Astrocyte of the hippocampus (primary cell): ENCODE measurements at regions not wholly inside any gene's neighbourhood (a gene's known extent, or its start where the extent isn't known, plus 50 kb on each side); places are given as distances from the start of the nearest gene placed in this dataset.

Experiments used
- DNase-seq: peaks from one replicate; pipeline ENCODE4 v3.0.0; 2011; ENCODE audit warnings: low read depth, low spot score

GRCh38 chr4:149928507-149928906 lies 112.9 kb upstream of the IQCM start:
- DNase-seq = no peak

DNA sequence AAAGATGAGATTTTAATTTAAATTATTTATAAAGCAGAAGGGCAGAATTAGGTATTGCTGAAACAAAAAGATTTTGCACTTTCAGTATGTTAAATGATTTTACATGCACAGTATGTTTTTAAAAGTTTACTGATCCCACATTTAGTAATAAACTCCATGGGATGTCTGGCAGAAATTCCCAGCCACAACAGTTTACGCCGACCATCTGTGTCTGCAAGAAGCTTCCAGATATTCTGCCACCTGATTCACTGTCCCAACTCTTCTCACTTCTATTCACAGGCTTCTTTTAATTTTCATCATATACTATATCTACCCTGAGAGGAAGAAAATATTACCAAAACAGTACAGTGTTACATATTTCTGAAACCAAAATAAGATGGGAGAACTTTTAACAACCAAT lies 115.8 kb upstream of the IQCM start:
- no peak for DNase-seq

GRCh38 chr4:149932188-149932587 lies 116.5 kb upstream of the IQCM start:
- DNase-seq = no peak

DNA sequence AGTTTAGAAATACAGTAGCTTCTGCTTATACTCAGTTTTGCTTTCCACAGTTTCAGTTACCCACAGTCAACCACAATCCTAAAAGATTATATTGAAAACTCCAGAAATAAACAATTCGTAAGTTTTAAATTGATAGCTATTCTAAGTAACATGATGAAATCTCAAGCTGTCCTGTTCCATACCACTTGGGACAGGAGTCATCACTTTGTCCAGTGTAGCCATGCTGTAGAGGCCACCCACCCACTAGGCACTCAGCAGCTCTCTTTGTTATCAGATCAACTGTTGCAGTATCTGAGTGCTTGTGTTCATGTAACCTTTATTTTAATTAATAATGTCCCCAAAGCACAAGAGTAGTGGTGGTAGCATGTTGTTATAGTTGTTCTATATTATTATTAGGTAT lies 117.5 kb upstream of the IQCM start:
- no peak for DNase-seq

- peak; percentile 39 for DNase-seq
Observed at GRCh38 chr4:149933883-149934282, 118.2 kb upstream of the IQCM start.

DNA sequence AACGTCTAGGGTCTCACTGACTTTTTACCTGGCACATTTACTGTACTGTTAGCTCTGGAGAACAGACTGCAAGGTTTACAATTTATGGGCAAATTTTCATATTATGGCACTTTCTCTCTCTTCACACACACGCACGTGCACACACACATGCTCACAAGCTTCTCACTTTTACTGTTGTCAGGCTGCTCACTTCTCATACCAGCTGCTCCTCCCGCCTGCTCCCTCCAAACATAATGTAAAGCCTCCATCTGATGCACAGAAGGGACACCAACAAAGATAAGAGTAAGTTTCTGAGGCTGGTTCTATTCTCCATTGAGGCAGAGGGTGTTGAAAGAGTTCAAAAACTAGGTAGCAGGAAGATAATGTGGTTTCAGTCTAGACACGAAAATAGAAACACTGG lies 128.9 kb upstream of the DCLK2 start:
- DNase-seq = no peak

DNA sequence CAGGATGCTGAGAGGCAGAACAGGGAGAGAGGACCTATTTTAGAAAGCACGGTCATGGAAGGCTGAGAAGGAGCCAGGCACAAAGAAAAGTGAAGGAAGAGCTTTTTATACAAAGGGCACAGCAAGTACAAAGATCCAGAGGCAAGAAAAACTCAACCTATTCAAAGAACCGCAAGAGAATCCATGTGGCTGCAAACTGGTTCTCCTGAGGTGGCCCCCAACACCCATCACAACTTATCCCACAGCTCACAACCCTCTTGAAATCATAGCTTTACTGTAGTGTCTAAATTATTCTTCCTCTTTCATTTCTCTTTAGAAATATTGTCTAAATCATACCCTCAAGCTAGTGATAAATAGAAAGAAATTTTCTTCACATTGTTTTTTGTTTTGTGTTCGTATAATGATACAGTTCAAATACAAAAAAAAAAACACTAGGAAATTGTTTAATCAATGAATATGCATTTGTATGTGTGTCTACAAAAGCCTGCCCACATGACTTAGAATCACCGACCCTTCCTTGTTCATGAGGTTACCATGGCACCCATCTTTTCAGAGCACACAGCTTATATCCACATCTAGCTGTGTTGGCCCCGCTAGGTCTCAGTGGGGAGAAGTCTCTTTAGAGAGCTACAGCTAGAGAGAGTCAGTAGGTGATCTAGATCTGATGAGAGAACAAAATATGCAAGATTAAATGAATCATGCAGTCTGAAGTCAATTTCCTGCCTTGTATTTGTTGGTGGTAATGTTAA lies 126.9 kb upstream of the DCLK2 start:
- DNase-seq = no peak

DNA sequence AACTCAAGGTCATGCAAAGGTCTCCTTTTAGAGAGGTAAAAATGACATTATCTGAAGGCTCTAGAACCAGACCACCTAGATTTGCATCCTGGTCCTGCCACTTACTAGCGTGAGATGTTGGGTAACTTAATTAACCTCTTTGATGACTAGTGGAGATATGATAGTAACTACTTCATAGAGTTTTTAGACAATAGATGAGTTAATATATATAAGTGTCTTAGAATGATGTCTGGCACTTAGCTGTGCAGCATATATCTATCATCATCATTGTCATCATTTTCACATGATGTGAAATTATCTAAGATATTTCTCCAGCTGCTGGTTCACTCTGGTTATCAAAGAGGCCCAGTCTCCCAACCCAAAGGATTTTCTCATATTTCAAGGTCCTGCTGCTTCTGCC lies 126.1 kb upstream of the DCLK2 start:
- DNase-seq = no peak

DNA sequence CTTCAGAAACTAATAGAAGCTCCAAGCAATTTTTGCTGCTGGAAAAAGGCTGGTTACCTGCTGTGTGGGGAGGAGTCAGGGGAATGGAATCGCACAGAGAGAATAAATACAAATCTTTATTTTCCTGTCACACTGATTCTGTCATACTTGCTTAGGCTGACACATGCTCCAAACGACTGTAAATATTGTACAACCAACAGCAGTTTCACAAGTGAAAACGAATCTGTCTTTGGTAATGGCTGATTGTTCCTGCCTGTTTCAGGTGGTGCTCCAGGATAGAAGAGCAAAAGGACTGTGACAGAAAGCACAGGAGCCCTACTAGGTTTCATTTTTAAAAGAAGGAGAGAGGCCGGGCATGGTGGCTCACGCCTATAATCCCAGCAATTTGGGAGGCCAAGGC lies 125.5 kb upstream of the DCLK2 start:
- DNase-seq = no peak

DNA sequence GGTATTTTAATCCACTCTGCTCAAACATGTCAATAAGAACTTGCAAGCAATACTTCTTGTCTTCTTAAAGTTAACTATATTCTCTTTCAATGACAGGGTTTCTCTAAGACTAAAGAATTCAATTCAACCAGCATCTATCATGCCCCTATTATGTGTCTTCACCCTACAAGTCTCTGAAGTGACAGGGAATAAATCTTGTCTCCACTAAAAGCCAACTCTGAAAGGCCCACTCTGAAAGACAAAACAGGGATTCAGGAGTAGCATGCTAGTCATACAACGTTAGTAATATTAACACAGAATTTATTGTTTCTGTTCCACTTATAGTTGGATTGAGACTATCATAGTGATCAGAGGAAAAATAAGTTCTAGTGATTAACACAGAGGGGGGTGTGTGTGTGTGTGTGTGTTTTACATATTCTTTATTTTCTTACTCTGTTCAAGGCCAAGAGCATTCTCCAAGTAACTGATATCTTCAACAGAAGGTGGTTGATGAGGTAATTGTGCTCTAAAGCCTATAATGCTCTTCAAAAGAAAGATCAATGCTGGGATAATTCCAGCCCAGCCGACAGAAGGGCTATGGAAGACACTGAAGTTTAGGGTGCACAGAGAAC lies 122.4 kb upstream of the DCLK2 start:
- no peak for DNase-seq

DNA sequence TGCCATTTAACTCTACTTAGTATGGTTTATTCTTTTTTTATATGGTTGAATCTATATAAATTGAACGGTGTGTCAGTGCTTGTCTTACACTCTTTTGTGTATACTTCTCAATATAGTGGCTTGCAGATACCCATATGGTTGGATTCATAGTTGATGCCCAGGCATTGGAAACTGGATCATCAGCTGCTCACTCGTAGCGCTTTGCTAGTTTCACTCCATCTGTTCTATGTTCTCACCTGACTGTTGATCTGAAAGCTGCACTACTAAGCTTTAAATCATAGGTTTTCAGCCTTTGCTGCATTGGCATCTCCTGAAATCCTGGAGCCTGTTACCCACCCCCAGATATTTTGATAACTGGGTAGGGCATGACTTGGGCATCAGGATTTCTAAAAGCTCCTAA lies 121.6 kb upstream of the DCLK2 start:
- no peak for DNase-seq

DNA sequence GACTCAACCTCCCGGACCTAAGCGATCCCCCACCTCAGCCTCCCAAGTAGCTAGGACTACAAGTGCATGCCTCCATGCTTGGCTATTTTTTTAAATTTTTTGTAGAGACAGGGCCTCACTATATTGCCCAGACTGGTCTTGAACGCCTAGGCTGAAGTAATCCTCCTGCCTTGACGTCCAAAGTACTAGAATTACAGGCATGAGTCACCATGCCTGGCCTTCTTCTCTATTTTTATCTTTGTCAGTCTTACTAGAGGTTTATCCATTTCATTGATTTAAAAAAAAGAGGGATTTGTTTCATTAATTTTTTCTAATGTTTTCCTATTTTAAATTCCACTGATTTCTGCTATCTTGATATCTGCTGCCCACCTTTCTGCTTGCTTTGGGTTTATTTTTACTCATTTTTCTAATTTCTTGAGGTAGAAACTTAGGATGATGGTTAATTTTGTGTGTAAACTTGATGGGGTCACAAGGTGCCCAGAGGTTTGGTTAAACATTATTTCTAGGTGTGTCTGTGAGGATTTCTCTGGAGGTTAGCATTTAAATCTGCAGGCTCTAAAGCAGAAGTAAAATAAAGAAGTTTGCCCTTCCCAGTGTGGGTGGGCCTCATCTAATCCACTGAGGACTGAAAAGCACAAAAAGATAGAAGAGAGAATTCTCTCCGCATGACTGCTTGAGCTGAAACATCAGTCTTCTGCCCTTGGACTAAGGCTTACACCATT lies 116.2 kb upstream of the DCLK2 start:
- peak; percentile 22 for DNase-seq

DNA sequence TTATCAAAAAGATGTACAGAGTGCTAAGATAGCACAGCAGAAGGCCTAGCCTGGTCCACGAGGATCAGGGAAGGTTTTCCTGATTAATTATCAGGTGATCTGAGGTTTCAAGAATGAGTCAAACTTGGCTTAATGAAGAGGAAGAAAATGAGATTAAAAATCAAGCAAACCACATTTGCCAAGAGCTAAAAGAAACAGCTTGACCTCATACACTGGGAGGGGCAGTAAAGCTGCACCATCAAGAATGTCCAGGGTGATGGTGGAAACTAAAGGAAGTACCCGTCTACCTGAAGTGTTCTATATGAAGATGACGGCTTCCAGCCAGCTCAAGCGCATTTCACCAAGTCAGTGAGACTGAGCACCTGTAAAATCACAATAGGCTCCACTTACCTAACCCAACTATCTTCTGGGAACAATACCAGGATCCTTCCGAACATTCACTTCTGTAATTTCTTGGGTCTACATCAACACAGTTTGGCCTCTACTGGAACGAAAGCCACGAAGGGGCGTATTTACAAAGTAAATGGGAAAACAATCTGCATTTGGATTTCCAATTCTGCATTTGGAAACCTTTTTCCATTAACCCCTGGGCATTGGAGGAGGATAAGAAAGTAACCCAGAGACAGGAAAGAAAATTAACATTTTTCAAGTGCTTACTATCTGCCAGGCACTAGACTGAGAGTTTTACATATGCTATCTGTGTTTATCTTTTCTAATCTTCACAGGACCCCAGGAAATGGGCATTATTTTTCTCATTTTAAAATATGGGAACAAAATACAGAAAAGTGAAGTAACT lies 114.0 kb upstream of the DCLK2 start:
- no peak for DNase-seq

DNA sequence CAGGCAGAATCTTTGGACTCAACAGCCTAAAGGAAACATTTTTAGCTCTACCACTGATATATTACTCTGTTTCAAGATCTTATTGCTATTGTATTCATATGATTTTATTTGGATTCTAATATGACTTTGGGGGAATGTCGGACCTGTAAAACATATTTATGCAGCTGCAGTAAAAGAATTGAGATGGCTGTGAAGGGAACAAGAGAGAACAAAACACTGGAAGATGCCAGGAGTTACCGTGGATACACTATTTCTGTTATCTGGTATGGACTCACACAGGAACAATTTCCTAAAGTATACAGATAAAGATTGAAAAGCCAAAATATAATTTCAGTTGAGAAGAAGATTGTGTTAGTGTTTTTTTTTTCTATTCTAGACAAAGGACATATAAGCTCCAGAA lies 113.0 kb upstream of the DCLK2 start:
- DNase-seq = no peak

DNA sequence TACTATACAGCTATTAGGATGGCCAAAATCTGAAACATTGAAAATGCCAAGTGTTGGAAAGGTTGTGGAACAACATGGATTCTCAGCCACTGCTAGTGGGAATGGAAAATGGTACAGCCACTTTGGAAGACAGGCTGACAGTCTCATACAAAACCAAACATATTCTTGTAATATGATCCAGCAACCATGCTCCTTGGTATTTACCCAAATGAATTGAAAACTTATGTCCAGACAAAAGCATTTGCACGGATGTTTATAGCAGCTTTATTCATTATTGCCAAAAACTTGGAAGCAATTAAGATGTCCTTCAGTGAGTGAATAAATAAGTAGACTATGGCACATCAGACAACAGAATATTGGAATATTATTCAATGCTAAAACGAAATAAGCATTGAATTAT lies 105.8 kb upstream of the DCLK2 start:
- DNase-seq = no peak

- no peak for DNase-seq
Observed at GRCh38 chr4:149973181-149973580, 105.1 kb upstream of the DCLK2 start.

DNA sequence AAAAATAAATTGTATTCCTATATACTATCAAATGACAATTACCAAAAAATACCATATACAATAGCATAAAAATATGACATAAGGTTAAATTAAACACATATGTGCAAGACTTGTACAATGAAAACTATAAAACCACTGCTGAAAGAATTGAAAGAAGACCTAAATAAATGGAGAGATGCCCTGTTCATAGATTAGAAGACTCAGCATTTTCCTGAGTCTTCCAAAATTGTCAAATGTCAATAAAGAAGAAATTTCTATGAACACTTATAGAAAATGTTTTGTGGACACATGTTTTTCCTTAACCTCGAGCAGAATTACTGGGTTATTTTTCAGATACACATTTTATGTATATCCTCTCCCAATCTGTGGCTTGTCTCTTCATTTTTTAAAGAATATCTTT lies 103.1 kb upstream of the DCLK2 start:
- DNase-seq = no peak

DNA sequence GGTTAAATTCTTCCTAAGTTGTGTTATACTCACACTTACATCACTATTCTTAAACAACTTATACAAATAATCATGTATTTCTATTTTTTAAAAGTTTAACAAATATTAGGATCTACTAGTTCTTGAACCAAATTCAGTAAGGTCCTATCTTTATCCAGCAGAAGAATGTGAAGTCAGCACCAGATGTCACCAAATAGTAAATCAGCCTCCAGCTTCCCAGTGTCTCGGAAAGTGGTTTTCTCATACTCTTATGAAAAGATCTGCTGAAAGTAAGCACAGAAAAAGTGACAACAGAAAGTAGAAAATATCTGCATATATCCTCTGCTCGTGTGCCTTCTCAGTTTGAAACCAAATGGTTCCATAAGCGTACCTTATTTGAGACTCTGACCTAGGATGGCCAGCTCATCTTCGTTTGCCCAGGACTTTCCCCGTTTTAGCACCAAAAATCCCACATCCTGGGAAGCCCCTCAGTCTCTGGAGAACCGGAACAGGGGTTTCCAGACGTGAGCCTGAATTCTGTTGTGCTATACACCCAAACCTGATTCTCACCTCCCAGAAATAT lies 98.0 kb upstream of the DCLK2 start:
- no peak for DNase-seq

DNA sequence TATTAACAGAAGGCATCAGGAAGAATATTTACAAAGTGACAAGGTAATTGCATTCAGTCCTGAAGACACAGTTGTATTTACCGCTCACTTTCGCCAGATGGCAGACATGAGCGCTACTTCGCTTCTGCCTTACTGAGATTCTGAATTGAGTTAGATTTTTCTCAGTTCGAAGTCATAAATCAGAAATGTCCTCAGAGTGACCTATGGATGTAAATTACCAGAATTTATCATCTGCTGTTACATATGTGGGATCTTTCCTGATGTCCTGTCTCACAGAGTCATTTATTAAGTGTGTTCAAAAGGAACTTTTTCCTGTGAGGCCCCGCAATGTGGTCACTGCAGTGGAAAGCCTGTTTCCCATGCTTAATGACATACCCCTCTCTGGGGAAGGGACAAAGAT lies 97.3 kb upstream of the DCLK2 start:
- DNase-seq = peak; percentile 77

DNA sequence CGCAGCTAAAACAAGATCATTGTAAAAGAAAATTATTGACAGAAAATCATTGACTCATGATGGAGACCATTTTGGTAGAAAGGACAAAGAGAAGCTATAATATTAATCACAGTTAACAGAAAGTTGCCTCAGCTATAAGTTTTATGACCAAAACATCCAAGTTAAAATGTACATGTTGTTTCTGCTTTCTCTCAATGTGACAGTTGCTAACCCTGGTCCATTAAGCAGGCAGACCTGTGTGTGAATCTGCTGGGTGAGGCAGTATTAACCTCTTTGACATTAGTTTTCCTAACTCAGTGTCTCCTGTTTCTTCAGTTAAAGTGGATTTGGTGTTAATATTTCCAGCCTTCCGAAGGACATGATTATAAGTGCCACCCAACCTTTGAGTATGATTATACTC lies 94.8 kb upstream of the DCLK2 start:
- DNase-seq = no peak

GRCh38 chr4:149983931-149984330 lies 94.3 kb upstream of the DCLK2 start:
- DNase-seq = no peak

DNA sequence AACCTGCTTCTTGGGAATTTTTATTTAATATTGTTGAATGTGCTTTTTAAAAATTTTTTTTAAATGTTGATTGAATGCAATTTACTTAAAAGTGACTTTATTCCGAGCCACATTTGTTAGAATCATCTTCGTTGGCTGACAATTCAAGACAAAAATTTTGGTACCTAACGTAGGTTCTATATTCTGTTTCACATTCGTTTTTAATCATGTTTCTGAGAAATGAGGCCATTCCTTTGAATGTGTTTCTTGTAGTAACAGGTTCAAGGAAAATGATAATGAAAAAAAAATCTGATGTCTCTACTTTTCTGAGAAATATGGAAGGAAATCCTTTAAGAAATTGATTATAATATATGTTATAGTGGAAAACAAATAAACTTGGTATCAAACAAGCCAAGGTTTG lies 92.3 kb upstream of the DCLK2 start:
- no peak for DNase-seq
